Muscle layer of duodenum (tissue), 2 donors: ENCODE measurements at regions not wholly inside any gene's neighbourhood (a gene's known extent, or its start where the extent isn't known, plus 50 kb on each side); places are given as distances from the start of the nearest gene placed in this dataset.

Source experiments
- H3K27ac ChIP-seq: one replicate; pipeline ENCODE4 v1.7.0; 2013; ENCODE audit warnings: mild to moderate bottlenecking, low read length
- H3K27me3 ChIP-seq: one replicate; pipeline ENCODE4 v1.7.0; 2013; ENCODE audit warnings: low read depth, mild to moderate bottlenecking, control low read depth, low read length
- H3K36me3 ChIP-seq, 2 donors: one replicate each; pipeline ENCODE4 v1.7.0; 2013; ENCODE audit warnings: low read length in 2 of 2, control low read depth in 1 of 2, mild to moderate bottlenecking in 1 of 2; ENCODE audit not compliant: insufficient read depth in 2 of 2, control insufficient read depth in 1 of 2
- H3K4me1 ChIP-seq, 2 donors: one replicate each; pipeline ENCODE4 v1.7.0; 2013; ENCODE audit warnings: low read length in 2 of 2, mild to moderate bottlenecking in 2 of 2, control low read depth in 1 of 2, moderate library complexity in 1 of 2; ENCODE audit not compliant: insufficient read depth in 2 of 2, control insufficient read depth in 1 of 2
- H3K4me3 ChIP-seq, 2 donors: one replicate each; pipeline ENCODE4 v1.7.0; 2013; ENCODE audit warnings: low read length in 2 of 2, low read depth in 1 of 2, mild to moderate bottlenecking in 1 of 2
- H3K9me3 ChIP-seq, 2 donors: one replicate each; pipeline ENCODE4 v1.7.0; 2013; ENCODE audit warnings: low read length in 2 of 2, control low read depth in 1 of 2, mild to moderate bottlenecking in 1 of 2; ENCODE audit not compliant: control insufficient read depth in 1 of 2
- donor health status: healthy.

- Histone ChIP-seq H3K27me3 (no peaks in the 10 kb centered on the region), H3K4me3 (no peak overlapping the region), H3K9me3 (no peaks in the 10 kb centered on the region), H3K36me3 (no peaks in the 10 kb centered on the region), H3K4me1 (no peaks in the 10 kb centered on the region), H3K27ac (no peak overlapping the region)
These were observed 532.5 kb upstream of the SLC39A10 start for GRCh38 chr2:195124391-195125079.

- Histone ChIP-seq H3K4me3 (no peak overlapping the region), H3K9me3 (no peaks in the 10 kb centered on the region), H3K4me1 (no peaks in the 10 kb centered on the region), H3K27ac (no peak overlapping the region), H3K36me3 (no peaks in the 10 kb centered on the region), H3K27me3 (no peaks in the 10 kb centered on the region)
These were observed 534.4 kb upstream of the SLC39A10 start for GRCh38 chr2:195122653-195123052.

- H3K4me3 ChIP-seq = no peak overlapping the region
- H3K4me1 ChIP-seq = no peaks in the 10 kb centered on the region
- no peaks in the 10 kb centered on the region for H3K9me3 ChIP-seq
- H3K27ac ChIP-seq = no peak overlapping the region
- H3K27me3 ChIP-seq = no peaks in the 10 kb centered on the region
- H3K36me3 ChIP-seq = no peaks in the 10 kb centered on the region
These were observed 535.7 kb upstream of the SLC39A10 start for GRCh38 chr2:195121341-195121740.

GRCh38 chr2:195119231-195119630 lies 537.8 kb upstream of the SLC39A10 start:
- Histone ChIP-seq H3K4me3 (no peak overlapping the region), H3K9me3 (peaks cover 0 to 4% of the 10 kb centered on the region in 2 donors), H3K27me3 (no peaks in the 10 kb centered on the region), H3K27ac (no peak overlapping the region), H3K4me1 (no peaks in the 10 kb centered on the region), H3K36me3 (no peaks in the 10 kb centered on the region)

- Histone ChIP-seq H3K27me3 (no peaks in the 10 kb centered on the region), H3K36me3 (no peaks in the 10 kb centered on the region), H3K4me1 (no peaks in the 10 kb centered on the region), H3K27ac (no peak overlapping the region), H3K4me3 (no peak overlapping the region), H3K9me3 (peaks cover 0 to 4% of the 10 kb centered on the region in 2 donors)
These were observed 538.8 kb upstream of the SLC39A10 start for GRCh38 chr2:195118276-195118675.

- H3K36me3 ChIP-seq = no peaks in the 10 kb centered on the region
- no peak overlapping the region for H3K27ac ChIP-seq
- H3K27me3 ChIP-seq = no peaks in the 10 kb centered on the region
- no peak overlapping the region for H3K4me3 ChIP-seq
- H3K4me1 ChIP-seq = no peaks in the 10 kb centered on the region
- H3K9me3 ChIP-seq = peaks cover 0 to 10% of the 10 kb centered on the region in 2 donors
These were observed 540.0 kb upstream of the SLC39A10 start for GRCh38 chr2:195117011-195117410.

- Histone ChIP-seq H3K27ac (no peak overlapping the region), H3K9me3 (peaks cover 0 to 10% of the 10 kb centered on the region in 2 donors), H3K36me3 (no peaks in the 10 kb centered on the region), H3K27me3 (no peaks in the 10 kb centered on the region), H3K4me1 (no peaks in the 10 kb centered on the region), H3K4me3 (no peak overlapping the region)
These were observed 541.3 kb upstream of the SLC39A10 start for GRCh38 chr2:195115738-195116137.

GRCh38 chr2:195108182-195108581 lies 548.8 kb upstream of the SLC39A10 start:
- Histone ChIP-seq H3K4me3 (no peak overlapping the region), H3K36me3 (no peaks in the 10 kb centered on the region), H3K4me1 (no peaks in the 10 kb centered on the region), H3K27me3 (no peaks in the 10 kb centered on the region), H3K27ac (no peak overlapping the region), H3K9me3 (peaks cover 0 to 5% of the 10 kb centered on the region in 2 donors)

GRCh38 chr2:195106681-195107380 lies 550.2 kb upstream of the SLC39A10 start:
- H3K4me3 ChIP-seq = no peak overlapping the region
- no peak overlapping the region for H3K27ac ChIP-seq

GRCh38 chr2:195105581-195105980 lies 551.4 kb upstream of the SLC39A10 start:
- Histone ChIP-seq H3K27ac (no peak overlapping the region), H3K9me3 (no peaks in the 10 kb centered on the region), H3K27me3 (no peaks in the 10 kb centered on the region), H3K4me3 (no peak overlapping the region), H3K36me3 (no peaks in the 10 kb centered on the region), H3K4me1 (no peaks in the 10 kb centered on the region)

More at GRCh38 chr2:195106681-195107380, 550.2 kb upstream of the SLC39A10 start:
- no peaks in the 10 kb centered on the region for H3K9me3 ChIP-seq
- no peaks in the 10 kb centered on the region for H3K27me3 ChIP-seq
- H3K4me1 ChIP-seq = no peaks in the 10 kb centered on the region
- no peaks in the 10 kb centered on the region for H3K36me3 ChIP-seq

- H3K27me3 ChIP-seq = no peaks in the 10 kb centered on the region
- no peaks in the 10 kb centered on the region for H3K36me3 ChIP-seq
- H3K4me1 ChIP-seq = no peaks in the 10 kb centered on the region
- H3K27ac ChIP-seq = no peak overlapping the region
- H3K9me3 ChIP-seq = peaks cover 0 to 5% of the 10 kb centered on the region in 2 donors
- H3K4me3 ChIP-seq = no peak overlapping the region
These were observed 562.7 kb upstream of the SLC39A10 start for GRCh38 chr2:195094330-195094729.
